ENCODE measurements at regions not wholly inside any gene's neighbourhood (a gene's known extent, or its start where the extent isn't known, plus 50 kb on each side); places are given as distances from the start of the nearest gene placed in this dataset.
"Not testable (repeated sequence)": the region's sequence is repeated elsewhere in the genome, so short reads cannot be mapped to it uniquely, and the experiment has no call there.

DNA sequence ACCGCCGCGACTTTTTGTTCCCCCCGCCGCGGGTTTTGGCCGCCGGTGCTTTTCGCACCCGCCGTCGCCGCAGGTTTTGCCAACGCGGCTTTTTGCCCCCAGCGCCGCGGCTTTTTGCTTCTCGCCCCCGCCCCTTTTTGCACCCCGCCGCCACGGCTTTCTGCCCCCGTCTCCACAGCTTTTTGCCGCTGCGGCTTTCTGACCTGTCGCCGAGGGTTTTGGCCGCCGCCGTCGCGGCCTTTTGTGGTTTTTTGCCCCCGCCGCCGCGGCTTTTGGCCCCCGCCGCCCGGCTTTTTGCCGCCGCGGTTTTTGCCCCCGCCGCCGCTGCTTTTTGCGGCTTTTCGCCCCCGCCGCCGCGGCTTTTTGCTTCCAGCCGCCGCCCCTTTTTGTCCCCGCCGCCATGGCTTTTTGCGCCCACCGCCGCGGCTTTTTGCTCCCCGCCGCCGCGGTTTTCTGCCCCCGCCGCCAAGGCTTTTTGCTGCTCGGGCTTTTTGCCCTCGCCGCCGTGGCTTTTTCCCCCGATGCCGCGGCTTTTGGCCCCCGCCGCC lies 151.1 kb downstream of the KCNJ18 start:
- TF ChIP-seq, protein P1, sequence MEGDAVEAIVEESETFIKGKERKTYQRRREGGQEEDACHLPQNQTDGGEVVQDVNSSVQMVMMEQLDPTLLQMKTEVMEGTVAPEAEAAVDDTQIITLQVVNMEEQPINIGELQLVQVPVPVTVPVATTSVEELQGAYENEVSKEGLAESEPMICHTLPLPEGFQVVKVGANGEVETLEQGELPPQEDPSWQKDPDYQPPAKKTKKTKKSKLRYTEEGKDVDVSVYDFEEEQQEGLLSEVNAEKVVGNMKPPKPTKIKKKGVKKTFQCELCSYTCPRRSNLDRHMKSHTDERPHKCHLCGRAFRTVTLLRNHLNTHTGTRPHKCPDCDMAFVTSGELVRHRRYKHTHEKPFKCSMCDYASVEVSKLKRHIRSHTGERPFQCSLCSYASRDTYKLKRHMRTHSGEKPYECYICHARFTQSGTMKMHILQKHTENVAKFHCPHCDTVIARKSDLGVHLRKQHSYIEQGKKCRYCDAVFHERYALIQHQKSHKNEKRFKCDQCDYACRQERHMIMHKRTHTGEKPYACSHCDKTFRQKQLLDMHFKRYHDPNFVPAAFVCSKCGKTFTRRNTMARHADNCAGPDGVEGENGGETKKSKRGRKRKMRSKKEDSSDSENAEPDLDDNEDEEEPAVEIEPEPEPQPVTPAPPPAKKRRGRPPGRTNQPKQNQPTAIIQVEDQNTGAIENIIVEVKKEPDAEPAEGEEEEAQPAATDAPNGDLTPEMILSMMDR (IDR thresholded peaks at IDR 0.05; ENCODE audit: extremely low read depth, missing control alignments) = no peak
- no peak for DNase-seq (ENCODE audit: low spot score)

DNA sequence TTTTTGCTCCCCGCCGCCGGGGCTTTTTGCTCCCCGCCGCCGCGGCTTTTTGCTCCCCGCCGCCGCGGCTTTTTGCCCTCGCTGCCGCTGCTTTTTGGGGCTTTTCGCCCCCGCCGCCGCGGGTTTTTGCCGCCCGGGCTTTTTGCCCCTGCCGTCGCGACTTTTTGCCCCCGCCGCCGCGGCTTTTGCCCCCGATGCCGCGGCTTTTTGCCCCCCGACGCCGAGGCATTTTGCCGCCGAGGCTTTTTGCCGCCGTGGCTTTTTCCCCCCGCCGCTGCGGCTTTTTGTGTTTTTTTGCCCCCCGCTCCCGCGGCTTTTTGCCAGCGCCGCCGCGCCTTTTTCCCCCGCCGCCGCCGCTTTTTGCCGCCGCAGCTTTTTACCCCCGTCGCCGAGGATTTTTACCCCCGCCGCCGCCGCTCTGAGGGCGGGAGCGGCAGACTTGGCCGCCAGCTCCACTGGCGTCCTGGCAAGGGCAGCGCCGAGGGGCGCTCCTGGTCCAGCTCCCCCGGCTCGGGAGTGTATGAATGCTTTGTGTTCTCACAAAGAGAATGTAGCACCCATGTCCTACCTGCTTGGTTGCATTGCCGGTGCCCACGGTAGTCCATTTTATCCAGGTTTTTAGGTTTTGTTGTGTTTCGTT lies 151.7 kb downstream of the KCNJ18 start:
- TF ChIP-seq, protein P1 (IDR thresholded peaks at IDR 0.05; ENCODE audit: extremely low read depth, missing control alignments) = no peak
- no peak for DNase-seq (ENCODE audit: low spot score)

DNA sequence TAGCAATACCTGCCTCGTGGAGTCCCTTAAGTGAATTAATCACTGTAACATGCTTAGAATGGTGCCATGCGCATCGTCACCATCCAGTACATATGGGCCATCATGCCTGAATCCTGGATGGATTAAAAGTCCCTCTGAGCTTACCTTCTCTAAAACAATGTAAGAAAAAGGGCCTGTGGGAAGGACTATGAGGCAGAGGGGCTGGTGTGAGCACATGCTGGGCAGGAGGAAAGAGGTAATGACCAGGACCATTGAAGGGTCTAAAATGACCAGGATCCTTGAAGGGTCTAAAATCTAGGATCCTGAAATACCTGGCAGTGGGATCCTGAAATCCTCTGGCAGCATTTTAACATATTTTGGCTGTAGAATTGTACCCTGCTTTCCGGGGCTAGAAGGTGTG lies 156.2 kb downstream of the KCNJ18 start:
- DNase-seq (ENCODE audit: low spot score) = not testable (repeated sequence)

DNA sequence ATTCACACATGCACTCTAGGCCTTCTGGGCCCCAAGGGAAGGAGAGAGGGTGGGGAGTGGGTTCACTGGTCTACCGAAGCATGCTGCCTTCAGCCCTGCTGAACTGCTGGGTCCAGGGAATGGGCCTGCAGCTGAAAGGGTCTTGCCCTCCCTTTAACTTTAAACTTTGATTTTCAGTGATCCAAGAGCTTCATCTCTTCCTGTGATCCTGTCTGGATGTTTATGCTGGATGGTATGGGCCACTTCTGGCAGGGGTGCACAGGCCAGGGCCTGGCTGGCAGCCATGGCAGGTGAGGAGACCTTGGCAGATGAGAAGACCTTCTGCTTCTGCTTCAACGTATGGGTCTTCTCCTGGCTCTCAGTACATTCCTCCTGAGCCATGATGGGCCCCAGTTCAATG lies 156.7 kb downstream of the KCNJ18 start:
- not testable (repeated sequence) for DNase-seq (ENCODE audit: low spot score)

DNA sequence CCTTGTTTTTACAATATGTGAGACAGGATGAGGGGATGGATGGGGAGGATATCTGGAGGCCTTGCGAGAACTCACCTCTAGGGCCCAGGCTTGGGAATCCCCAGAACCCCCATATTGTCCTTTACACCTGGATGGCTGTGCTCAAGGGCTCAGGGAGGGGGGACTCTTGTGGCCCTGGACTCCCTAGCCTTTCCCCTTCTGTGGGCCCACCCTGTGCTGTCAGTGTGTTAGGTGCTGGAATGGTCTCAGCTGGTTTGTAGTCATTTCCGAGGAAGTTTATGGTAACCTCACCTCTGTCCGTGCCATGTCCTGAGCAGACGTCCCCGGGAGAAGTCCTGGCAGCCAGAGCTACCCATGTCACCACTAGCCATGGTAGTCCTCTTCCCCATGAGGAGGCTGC lies 158.3 kb downstream of the KCNJ18 start:
- DNase-seq (ENCODE audit: low spot score) = not testable (repeated sequence)
